Middle frontal gyrus (tissue), 1 donor: ENCODE measurements at regions not wholly inside any gene's neighbourhood (a gene's known extent, or its start where the extent isn't known, plus 50 kb on each side); places are given as distances from the start of the nearest gene placed in this dataset.

Source experiments
- DNase-seq: peaks from one replicate; pipeline ENCODE4 v3.0.0-alpha.2; 2015; ENCODE audit warnings: low spot score; ENCODE audit errors: extremely low spot score

DNA sequence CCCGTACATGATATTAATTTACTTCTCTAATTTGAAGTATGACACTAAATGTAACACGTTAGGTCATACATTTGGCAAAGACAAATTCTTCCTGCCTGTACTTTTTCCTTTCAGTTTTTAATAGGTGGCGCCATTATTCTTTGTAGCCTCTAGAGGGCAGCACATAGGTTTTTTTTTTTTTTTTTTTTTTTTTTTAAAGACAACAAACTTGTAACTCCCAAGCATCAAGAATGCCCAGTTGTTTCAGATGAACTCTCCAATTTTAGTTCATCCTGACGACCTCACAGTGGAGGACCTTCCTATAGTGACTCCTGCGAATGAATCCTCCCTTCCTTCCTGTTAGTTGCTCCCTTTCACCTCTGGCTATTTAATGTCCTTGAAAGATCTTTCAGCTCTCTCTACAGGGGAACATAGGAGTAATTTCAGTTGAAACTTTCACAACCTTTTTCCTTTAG lies 139.3 kb upstream of the HDAC9 start:
- DNase-seq, result no peak

DNA sequence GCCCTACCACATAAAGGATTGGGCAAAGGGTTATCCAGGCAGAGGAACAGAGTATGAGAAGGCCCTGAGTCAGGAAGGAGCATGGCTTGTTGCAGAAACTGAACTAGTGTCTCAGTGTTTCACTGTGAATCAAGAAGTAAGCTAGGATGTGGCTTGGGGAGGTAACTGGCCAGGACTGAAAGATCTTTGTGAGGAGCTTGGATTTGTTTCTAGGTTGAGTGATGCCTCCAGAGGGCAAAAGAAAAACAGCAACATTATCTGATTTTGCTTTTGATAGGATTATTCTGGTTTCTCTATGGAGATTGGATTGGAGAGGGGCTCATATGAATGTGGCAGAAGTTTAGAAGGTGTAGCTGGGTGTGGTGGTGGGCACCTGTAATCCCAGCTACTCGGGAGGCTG lies 137.9 kb upstream of the HDAC9 start:
- no peak for DNase-seq

DNA sequence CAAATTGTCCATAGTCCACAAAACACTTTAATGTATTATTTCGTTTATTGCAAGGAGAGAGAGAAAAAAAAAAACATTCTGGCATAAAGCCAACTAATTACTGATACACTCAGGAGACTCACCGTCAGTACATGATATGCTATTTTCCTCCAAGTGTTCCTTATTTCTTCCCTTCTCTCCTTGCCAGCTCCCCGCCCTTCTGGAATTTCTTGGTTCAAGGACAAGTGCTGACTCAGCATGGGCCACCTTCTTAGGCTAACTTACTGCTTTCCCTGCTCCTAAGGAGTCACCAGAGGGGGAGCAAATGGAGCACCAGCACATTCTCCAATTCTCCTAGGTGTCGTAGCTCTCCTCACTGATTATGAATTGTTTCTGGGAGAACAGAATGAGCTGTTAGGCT lies 133.8 kb upstream of the HDAC9 start:
- DNase-seq, result no peak

DNA sequence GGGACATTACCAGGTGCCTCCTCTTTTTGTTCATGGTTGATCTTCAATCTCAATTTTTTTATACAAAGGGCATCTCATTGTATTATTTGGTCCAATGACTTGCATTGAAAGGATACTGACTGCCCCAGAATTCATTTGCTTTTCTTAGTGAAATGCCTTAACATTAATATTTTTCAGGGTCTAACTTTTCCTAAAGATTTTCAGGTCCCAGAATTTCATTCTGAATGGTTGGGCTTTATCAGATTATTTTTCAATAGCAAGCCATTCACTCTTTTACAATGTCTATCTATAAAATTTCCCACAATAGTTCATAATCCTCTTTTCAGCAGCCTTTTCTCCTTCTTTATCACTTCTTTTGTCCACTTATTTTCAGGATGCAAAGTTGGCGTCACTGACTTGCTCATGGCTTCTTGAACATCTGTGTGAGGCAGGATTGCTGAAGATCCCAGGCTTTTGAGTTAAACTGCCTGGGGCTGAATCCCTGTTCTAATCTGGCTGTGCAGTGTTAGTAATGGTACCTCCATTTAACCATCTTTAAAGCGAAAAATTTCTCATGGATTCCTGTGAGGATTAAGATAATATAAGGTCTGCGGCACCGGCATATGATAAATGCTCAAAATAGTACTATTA lies 131.7 kb upstream of the HDAC9 start:
- DNase-seq, result no peak

DNA sequence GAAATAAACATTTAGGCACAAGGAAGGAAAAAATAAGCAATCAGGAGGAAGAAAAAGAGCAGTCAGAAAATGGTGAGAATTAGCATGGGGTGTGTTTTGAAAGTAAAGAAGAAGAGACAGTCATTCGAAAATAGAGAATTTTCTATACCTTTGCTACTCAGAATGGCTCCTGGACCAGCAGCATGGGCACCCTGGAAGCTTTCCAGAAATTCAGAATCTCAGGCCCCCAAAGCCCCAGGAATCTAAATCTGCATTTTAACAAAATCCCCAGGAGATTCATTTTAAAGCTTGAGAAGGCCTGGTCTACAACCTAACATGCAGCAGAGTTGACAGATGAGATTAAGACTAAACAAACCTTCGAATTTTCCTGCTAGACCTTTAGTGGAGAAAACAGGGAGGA lies 131.2 kb upstream of the HDAC9 start:
- no peak for DNase-seq

DNA sequence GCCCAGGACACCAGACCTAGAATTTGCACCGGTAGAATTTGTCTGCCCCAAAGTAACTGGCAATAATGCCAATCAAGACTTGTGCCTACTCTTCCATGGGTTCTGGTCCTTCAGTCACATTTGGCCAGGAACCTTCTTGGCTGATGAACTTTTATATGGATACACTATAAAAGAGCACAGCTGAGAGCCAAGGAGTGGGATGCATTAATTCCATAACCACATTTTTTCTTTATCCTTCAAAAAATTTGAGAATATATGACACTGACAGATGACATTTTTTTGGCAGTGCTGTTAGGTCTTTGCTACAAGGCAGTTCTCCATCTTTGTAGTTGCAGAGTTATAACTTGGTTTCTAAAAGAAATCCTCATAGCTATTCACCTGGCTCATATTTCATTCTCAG lies 129.2 kb upstream of the HDAC9 start:
- DNase-seq, result no peak

DNA sequence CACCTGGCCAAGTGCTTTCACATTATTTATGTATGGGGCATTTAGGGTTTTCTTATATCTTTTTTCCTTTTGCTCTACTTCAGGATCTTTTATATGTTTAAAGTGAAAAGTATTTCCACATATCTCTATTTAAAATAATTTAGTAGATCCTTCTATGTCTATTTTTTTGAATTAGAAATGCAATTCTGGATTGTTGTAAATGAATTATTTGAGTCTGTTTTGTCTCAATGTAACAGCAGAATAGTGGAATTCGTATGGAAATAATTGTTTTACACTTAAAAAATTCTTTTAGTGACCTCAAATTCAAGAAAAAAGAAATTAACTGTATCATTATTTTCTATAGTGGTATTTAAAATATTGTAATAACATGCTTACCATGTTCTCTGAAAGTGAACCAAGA lies 126.5 kb upstream of the HDAC9 start:
- no peak for DNase-seq

DNA sequence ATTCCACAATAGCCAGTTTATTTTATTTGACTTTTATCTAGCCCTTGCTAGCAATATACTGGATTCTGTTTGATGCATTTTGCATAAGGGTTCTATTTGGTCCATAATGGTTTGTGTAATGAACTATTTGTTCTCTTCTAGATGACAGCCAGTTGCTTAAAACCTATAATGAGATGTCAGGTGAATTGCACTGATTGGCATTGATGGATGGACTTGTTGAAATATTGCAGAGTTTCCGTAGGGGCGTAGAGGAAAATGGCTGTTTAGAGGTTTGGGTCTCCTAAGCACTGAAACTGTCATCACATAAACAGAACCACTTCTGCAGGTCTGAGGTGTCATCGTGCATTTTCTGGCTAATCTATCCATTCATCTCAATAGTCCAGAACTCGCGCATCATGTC lies 124.9 kb upstream of the HDAC9 start:
- no peak for DNase-seq

DNA sequence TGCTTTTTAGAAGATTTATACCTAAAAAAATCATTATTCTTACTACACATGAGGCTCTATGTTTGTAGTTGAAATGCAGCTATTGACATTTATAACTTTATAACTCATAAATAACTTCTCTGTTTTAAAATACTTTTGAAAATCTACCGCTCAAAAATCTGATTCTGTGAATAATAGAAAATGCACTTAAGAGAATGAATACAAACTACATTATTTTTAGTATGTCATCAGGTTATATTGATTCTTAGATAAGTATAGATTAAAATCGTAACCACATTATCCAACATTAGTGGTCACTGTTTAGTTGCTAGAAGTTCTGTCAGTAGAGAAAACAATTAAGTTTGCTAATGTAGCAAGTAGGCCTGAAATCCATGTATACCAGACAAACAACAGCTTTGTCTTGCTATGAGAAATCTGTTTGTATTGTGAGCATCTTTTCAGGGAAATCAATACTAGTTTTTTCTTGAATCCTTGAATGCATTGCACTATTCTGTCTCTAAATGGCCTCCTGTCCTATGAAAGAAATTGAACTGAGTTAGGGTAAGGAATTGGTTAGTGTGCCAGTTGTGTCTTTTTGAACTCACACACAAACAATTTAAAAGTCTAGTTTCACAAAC lies 116.5 kb upstream of the HDAC9 start:
- DNase-seq, result no peak

DNA sequence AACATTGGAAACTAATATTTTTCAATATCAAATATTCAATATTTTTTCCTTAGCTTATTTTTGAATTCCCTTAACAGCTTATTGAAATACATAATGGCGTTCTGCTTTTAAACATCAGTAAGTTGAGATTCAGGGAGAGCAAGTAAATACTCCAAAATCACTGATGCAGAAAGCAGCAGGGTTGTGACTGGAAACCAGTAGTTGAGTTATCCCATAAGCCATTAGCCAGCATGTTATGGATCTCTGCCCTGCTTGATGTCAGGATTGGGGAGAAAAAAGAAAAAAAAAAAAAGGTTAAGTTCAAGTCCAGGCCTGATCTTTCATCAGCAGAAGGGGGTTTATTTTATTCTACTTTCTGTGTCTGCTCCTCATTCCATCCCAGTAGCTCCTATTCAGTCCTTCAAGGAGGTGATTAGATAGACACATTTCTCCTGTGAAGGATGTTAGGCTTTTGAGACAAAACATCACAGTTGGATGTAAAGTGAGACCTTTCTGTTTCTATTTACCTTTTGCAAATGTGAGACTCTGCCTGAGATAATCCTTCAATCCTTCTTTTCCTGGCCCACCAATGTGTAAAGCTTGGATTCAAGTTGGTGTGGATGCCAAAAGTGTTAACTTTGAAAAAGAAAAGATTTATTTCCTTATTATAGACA lies 110.9 kb upstream of the HDAC9 start:
- no peak for DNase-seq

DNA sequence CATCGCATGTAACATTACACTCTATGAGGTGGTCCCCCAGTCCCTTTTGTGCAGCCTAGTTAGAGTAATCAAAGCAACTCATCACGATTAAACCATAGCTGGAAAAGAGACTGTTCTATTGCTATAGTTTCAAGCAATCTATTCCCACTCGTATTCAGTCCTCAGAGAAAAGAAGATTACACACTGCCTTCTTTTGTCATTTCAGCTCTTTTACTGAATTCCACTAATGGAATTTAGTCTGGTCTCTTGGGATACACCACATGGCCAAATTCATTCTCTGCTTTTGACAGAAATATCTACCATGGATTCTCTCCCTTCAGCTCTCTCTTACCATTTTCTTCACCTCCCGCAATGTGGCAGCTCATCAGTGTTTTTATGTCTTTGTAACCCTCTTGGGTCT lies 108.9 kb upstream of the HDAC9 start:
- DNase-seq, result no peak

DNA sequence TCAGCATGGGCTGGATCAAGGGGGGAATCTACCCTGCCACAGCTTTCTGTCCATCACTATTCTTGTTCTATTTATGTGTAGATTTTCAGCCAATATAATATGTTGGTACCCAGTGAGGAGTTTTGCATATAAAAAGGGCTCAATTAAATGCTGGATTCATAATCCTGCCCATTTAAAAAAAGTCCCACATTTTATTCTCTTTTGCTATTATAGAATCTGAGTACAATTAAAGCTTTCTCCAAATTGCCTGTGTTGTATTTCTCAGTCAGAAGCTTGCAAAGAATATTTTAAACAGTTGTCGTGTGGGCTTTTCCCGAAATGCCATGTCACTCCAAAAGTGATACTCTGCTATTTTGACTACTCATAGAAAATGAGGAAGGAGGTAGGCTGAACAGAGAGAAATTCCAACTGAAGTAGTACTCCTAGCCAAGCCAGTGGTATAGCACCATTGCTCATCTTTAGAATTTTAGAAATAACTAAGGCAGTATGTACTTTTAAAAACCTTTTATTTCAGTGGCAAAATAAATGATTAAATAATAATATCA lies 108.3 kb upstream of the HDAC9 start:
- DNase-seq, result peak; percentile 7

DNA sequence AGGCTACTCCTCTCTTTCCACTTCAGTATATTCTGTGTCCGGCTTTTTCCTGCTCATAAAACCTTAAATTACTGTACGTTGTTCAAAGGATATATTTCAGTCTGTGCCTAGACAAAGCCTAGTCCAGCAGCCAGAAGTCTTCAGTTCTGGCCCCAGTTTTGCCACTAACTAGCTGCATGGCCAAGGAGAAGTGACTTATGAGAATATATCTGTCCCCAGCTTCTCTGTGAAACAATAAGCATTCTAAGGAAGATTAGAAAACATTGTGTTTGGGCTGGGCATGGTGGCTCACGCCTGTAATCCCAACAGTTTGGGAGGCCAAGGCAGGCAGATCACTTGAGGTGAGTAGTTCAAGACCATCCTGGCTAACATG lies 105.0 kb upstream of the HDAC9 start:
- DNase-seq, result no peak

DNA sequence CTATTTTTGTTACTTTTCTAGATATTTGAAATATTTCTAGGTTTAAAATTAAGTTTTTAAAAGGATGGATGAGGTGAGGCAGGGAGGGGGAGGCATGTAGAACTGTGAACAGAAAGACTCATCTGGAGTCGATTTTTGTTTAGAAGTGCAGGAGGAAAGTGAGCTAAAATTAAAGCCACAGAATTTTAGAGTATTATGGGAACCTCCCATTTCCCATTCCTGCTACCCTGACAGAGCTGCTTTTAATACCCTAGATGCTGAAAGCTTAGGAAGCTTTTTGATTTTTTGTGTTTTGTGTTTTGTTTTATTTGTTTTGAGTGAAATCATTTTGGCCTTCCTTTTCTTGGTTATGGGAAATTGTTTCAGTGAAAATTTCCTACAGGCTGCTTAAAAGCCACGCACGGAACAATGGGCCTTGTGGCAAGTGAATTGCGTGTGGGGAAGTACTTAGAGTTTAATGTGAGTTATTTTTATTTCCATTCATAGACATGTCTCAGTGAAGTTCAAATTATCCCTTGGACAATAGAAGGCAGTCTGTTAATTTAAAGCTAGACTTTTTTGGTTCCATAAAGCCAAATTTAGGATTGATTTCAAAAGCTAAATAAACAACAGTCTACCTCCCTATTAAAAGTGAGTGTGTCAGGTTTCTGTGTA lies 102.0 kb upstream of the HDAC9 start:
- DNase-seq, result no peak

DNA sequence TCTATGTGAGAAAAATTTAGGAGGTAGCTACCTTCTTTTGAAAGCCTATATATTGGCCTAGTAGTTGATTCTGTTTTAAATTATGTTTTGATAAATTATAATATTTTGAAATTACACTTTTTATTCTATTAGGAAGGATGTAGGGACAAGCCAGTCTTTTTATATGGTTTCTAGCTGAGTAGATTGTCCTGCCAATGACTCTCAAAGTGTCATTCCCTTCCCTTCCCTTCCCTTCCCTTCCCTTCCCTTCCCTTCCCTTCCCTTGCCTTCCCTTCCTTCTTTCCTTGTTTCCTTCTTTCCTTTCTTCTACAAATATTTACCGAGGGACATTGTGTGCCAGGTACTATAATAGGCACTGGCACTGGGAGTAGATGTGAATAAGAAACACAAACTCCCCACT lies 99.7 kb upstream of the HDAC9 start:
- no peak for DNase-seq

DNA sequence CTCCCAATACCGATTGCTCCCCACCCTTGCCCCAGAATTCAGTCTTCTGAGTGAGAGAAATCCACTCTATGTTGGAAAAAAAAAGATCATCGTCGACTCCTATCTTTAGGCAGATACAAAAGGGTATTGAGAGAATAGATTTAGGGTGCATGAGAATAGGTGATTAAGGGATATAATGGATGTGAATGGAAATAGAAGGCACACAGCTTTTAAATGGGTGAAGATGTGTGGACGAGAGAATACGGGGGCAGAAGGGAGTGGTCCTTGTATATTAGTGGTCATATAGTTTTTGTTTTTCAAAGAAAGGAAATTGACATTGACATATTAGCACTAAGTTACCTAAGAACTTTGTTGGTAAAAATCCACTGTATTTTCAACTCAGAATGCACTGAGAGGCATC lies 98.6 kb upstream of the HDAC9 start:
- no peak for DNase-seq

DNA sequence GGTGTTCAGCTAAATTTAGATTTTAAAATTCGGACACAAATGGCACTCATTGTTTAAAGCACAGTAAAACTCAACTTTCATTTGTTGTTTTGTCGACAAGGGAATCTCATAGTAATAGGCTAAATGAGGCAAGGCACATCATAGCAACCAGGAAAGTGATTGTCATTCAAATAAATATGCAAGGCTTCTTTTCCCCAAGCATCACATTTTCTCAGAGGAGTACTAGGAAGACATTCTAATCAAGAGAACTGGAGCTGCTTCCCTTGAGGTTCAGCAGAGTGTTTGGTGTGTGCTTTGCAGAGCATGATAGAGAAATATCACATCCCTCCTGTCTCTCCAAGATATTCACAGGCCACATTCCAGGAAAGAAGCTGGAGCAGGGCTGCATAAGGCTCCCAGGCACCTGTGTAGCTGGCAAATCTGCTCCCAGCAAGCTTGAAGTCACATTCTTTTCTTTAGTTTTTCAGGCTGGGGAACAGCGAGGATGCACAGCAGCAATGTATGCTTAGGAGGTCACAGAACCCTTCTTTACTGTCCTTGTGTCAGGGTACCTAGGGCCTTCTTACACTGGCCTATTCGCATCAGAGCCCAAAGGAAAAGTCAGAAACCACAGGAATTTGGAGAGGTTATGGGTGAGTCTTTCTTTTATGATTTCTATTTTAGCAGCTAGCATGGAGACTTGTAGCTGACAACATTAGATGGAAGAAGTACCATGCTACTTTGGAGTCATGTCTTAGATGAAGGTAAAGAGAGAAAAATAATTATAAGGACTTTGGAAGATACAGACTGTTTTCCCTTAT lies 95.9 kb upstream of the HDAC9 start:
- no peak for DNase-seq

DNA sequence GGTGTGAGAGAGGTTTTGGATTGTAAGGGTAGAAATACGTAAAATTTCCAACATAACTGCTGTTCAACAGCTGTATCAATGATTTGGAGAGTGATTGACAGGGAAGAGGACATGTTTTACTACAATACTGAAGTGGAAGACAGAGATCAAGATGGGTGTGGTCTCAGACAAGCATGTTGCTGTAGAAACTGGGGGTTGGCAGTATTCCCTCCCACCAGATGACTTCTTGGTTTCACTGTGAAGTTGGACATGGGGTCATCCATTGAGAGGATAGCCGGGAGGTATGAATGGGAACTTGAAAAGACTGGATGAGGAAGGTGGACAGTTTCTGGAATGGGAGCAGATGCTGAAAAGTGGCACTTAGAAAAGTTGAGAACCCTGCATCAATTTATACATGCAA lies 95.3 kb upstream of the HDAC9 start:
- DNase-seq, result no peak

DNA sequence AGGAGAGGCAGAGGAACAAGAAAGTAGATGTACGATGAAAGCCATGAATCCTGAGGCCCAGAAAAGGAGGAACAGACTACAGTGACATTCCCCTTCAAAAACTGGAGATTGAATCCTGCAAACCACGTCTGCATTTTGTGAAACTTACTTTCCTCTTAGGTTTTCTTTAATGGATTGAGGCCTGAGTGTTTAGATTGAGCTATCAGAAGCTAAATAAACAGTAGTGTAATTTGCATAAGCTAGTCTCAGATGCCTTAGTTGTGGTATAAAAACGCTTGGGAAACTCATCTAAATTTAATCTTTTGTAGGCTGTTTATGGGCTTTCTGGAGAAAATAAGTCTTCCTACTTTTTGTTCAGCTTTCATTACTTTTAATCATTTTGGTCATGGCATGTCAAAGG lies 94.8 kb upstream of the HDAC9 start:
- DNase-seq, result no peak

DNA sequence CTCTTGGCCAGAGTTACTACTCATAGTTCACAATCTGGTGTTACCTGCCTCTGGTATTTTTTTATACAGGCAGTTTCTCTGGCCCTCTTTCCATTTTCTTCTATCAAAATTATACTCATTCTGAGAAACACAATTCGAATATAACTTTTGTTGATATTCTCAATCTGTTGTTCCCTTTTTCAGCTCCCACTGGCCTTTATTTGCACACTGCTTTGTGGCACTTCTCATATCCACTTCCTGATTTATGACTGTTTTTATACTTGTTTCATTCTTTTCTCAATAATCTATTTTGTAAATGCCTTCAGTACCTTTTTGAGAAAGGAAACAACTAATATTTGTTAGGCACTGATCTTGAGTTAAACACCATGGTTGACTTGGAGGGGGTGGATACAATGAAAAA lies 93.8 kb upstream of the HDAC9 start:
- no peak for DNase-seq

DNA sequence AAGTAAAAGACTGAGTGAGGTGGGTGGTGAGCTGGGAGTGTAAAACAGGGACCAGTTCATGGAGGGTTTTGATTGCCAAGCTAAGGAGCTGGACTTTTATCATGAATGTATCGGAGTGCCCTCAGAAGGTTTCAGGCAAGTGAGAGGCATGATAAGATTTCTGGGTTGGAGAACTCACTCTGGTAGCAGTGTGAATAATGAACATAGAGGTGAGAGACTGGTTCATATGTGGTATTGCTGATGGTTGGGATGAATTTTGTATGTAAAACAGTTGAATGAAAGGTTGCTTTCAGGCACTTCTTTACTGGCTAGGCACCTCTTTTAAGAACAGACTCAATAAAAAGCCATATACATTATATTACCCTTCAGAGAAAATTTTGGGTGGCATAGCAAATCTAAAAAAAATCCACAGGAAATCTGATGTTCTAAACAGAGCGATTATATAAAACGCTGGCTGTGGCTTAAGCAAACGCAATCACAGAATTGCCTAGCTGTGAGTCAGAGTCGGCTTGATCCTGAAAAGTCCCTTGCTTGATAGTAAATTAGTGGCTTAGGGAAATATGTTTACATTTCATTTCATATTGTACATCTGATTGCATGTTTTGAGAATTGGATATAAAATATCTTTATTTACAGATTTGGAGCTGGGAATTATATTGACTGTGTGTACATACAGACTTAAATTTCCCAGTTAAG lies 92.9 kb upstream of the HDAC9 start:
- DNase-seq, result no peak
